ENCODE measurements at regions not wholly inside any gene's neighbourhood (a gene's known extent, or its start where the extent isn't known, plus 50 kb on each side); places are given as distances from the start of the nearest gene placed in this dataset.
A peak's percentile ranks its signal among the peaks of the same experiment; 100 is the strongest.

GRCh38 chr4:101708293-101709039 is 82.1 kb upstream of the BANK1 start:
- Histone ChIP-seq H2AFZ (ENCODE audit: low read length) (no peak overlapping the region), H3K4me3 (ENCODE audit: low read length) (no peak overlapping the region), H3K4me1 (ENCODE audit: insufficient read depth, low read length) (peaks cover 17% of the 10 kb centered on the region), H3F3A (ENCODE audit: low read length, unreplicated experiment) (no peaks in the 10 kb centered on the region), H3K4me2 (ENCODE audit: low read length) (peak overlapping the region; percentile 50), H3K27me3 (ENCODE audit: low read length) (no peaks in the 10 kb centered on the region), H4K20me1 (ENCODE audit: low read length) (no peaks in the 10 kb centered on the region), H3K36me3 (ENCODE audit: low read depth, low read length) (peaks cover 4% of the 10 kb centered on the region; the same call in 1 of the 2 replicates), H3K79me2 (ENCODE audit: low read length) (no peaks in the 10 kb centered on the region), H3K27ac (ENCODE audit: low read length) (peak overlapping the region; percentile 48), H3K9me3 (ENCODE audit: low read length) (0 out of 2 replicates have a peak, but pooled peaks cover 5% of the 10 kb centered on the region), H3K9me2 (replicated peaks; ENCODE audit: low read length) (no peaks in the 10 kb centered on the region), H3K9ac (ENCODE audit: low read length) (no peak overlapping the region)
- TF ChIP-seq, protein P1, sequence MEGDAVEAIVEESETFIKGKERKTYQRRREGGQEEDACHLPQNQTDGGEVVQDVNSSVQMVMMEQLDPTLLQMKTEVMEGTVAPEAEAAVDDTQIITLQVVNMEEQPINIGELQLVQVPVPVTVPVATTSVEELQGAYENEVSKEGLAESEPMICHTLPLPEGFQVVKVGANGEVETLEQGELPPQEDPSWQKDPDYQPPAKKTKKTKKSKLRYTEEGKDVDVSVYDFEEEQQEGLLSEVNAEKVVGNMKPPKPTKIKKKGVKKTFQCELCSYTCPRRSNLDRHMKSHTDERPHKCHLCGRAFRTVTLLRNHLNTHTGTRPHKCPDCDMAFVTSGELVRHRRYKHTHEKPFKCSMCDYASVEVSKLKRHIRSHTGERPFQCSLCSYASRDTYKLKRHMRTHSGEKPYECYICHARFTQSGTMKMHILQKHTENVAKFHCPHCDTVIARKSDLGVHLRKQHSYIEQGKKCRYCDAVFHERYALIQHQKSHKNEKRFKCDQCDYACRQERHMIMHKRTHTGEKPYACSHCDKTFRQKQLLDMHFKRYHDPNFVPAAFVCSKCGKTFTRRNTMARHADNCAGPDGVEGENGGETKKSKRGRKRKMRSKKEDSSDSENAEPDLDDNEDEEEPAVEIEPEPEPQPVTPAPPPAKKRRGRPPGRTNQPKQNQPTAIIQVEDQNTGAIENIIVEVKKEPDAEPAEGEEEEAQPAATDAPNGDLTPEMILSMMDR (conservative IDR thresholded peaks at IDR 0.05; ENCODE audit: low read depth, low read length) = no peak
- intact Hi-C loops (cut with micrococcal nuclease) = loop anchor here (10.0 kb wide), 1 partner anchor 294 kb away; no protein-coding TSS in a partner anchor
- BruUV-seq (replicated peaks) = no TSS peak
- peak; percentile 73 for DNase-seq
- ChIA-PET POLR2A (ENCODE audit: unreplicated experiment) (interaction anchor here (0.5 kb wide), 2 partner anchors 42 to 297 kb away, joined by 3 to 9 read pairs; no protein-coding TSS in a partner anchor), CTCF (no interaction called here)
- peak; percentile 76 for ATAC-seq

GRCh38 chr4:101707596-101707995 is 82.9 kb upstream of the BANK1 start:
- Histone ChIP-seq H3F3A (ENCODE audit: low read length, unreplicated experiment) (no peaks in the 10 kb centered on the region), H3K9me2 (replicated peaks; ENCODE audit: low read length) (no peaks in the 10 kb centered on the region)

GRCh38 chr4:101706535-101707057 is 83.9 kb upstream of the BANK1 start:
- BruUV-seq (replicated peaks) = no TSS peak

More at GRCh38 chr4:101707596-101707995, 82.9 kb upstream of the BANK1 start:
- Histone ChIP-seq H3K4me2 (ENCODE audit: low read length) (0 out of 2 replicates have a peak overlapping the region, but pooled peaks have one; percentile 50), H4K20me1 (ENCODE audit: low read length) (no peaks in the 10 kb centered on the region), H2AFZ (ENCODE audit: low read length) (no peak overlapping the region), H3K4me1 (ENCODE audit: insufficient read depth, low read length) (peaks cover 17% of the 10 kb centered on the region), H3K4me3 (ENCODE audit: low read length) (no peak overlapping the region), H3K9me3 (ENCODE audit: low read length) (0 out of 2 replicates have a peak, but pooled peaks cover 5% of the 10 kb centered on the region), H3K27me3 (ENCODE audit: low read length) (no peaks in the 10 kb centered on the region), H3K79me2 (ENCODE audit: low read length) (no peaks in the 10 kb centered on the region), H3K27ac (ENCODE audit: low read length) (peak overlapping the region; percentile 48; the same call in 1 of the 2 replicates), H3K36me3 (ENCODE audit: low read depth, low read length) (peaks cover 4% of the 10 kb centered on the region; the same call in 1 of the 2 replicates), H3K9ac (ENCODE audit: low read length) (no peak overlapping the region)
- no TSS peak for BruUV-seq (replicated peaks)
- ATAC-seq = 0 out of 2 replicates have a peak, but pooled peaks have one; percentile 20
- no peak for TF ChIP-seq EZH2phosphoT487 (IDR thresholded peaks at IDR 0.05; ENCODE audit: borderline replicate concordance, low read length)
- CTCF ChIA-PET = no interaction called here
- no peak for DNase-seq
- intact Hi-C loops (cut with micrococcal nuclease) = loop anchor here (10.0 kb wide), 1 partner anchor 293 kb away; no protein-coding TSS in a partner anchor
- POLR2A ChIA-PET (ENCODE audit: unreplicated experiment) = no interaction called here

More at GRCh38 chr4:101706535-101707057, 83.9 kb upstream of the BANK1 start:
- peaks cover 21% of the 10 kb centered on the region for H3K4me1 ChIP-seq (ENCODE audit: insufficient read depth, low read length)
- TF ChIP-seq EZH2 (IDR thresholded peaks at IDR 0.05; ENCODE audit: low read length, unreplicated experiment) = no peak
- no peaks in the 10 kb centered on the region for H3K9me2 ChIP-seq (replicated peaks; ENCODE audit: low read length)
- no peaks in the 10 kb centered on the region for H4K20me1 ChIP-seq (ENCODE audit: low read length)
- no peaks in the 10 kb centered on the region for H3K79me2 ChIP-seq (ENCODE audit: low read length)
- no peaks in the 10 kb centered on the region for H3F3A ChIP-seq (ENCODE audit: low read length, unreplicated experiment)
- H3K9ac ChIP-seq (ENCODE audit: low read length) = no peak overlapping the region
- H2AFZ ChIP-seq (ENCODE audit: low read length) = no peak overlapping the region
- ATAC-seq (no peak), DNase-seq (no peak)
- ChIA-PET CTCF (no interaction called here), POLR2A (ENCODE audit: unreplicated experiment) (no interaction called here)
- H3K36me3 ChIP-seq (ENCODE audit: low read depth, low read length) = peaks cover 4% of the 10 kb centered on the region; the same call in 1 of the 2 replicates
- intact Hi-C loops (cut with micrococcal nuclease) = loop anchor here (10.0 kb wide), 1 partner anchor 292 kb away; no protein-coding TSS in a partner anchor
- no peak overlapping the region for H3K4me2 ChIP-seq (ENCODE audit: low read length)
- H3K27me3 ChIP-seq (ENCODE audit: low read length) = no peaks in the 10 kb centered on the region
- no peak overlapping the region for H3K27ac ChIP-seq (ENCODE audit: low read length)
- no peak overlapping the region for H3K4me3 ChIP-seq (ENCODE audit: low read length)
- 0 out of 2 replicates have a peak, but pooled peaks cover 5% of the 10 kb centered on the region for H3K9me3 ChIP-seq (ENCODE audit: low read length)

Data from PC-3 (cell line).